ENCODE measurements at regions not wholly inside any gene's neighbourhood (a gene's known extent, or its start where the extent isn't known, plus 50 kb on each side); places are given as distances from the start of the nearest gene placed in this dataset.

- no peak for DNase-seq
Measured at GRCh38 chr2:138177693-138178092, 213.4 kb downstream of the HNMT start.

GRCh38 chr2:138180692-138181386, 216.6 kb downstream of the HNMT start:
- no peak for DNase-seq

GRCh38 chr2:138182250-138182936, 218.1 kb downstream of the HNMT start:
- DNase-seq, result no peak

- no peak for DNase-seq
Measured at GRCh38 chr2:138182937-138183312, 218.7 kb downstream of the HNMT start.

GRCh38 chr2:138183705-138184104, 219.4 kb downstream of the HNMT start:
- no peak for DNase-seq

GRCh38 chr2:138184428-138184827, 220.2 kb downstream of the HNMT start:
- DNase-seq, result no peak

GRCh38 chr2:138185827-138186226, 221.6 kb downstream of the HNMT start:
- no peak for DNase-seq

GRCh38 chr2:138187221-138187620, 222.9 kb downstream of the HNMT start:
- DNase-seq, result no peak

- no peak for DNase-seq
Measured at GRCh38 chr2:138190999-138191398, 226.7 kb downstream of the HNMT start.

- DNase-seq, result no peak
Measured at GRCh38 chr2:138193416-138194213, 229.3 kb downstream of the HNMT start.

- DNase-seq, result no peak
Measured at GRCh38 chr2:138201286-138201685, 237.0 kb downstream of the HNMT start.

GRCh38 chr2:138202762-138203161, 238.5 kb downstream of the HNMT start:
- no peak for DNase-seq

GRCh38 chr2:138205281-138205680, 241.0 kb downstream of the HNMT start:
- no peak for DNase-seq

- no peak for DNase-seq
Measured at GRCh38 chr2:138207074-138207930, 243.0 kb downstream of the HNMT start.

- DNase-seq, result no peak
Measured at GRCh38 chr2:138209009-138209408, 244.7 kb downstream of the HNMT start.

GRCh38 chr2:138210487-138210886, 246.2 kb downstream of the HNMT start:
- DNase-seq, result no peak

- DNase-seq, result no peak
Measured at GRCh38 chr2:138212434-138212833, 248.2 kb downstream of the HNMT start.

GRCh38 chr2:138213084-138213483, 248.8 kb downstream of the HNMT start:
- no peak for DNase-seq

GRCh38 chr2:138213624-138214023, 249.4 kb downstream of the HNMT start:
- no peak for DNase-seq

- DNase-seq, result no peak
Measured at GRCh38 chr2:138215958-138216357, 251.7 kb downstream of the HNMT start.

- DNase-seq, result no peak
Measured at GRCh38 chr2:138217975-138218374, 253.7 kb downstream of the HNMT start.

GRCh38 chr2:138218397-138218796, 254.1 kb downstream of the HNMT start:
- no peak for DNase-seq

- DNase-seq, result no peak
Measured at GRCh38 chr2:138219961-138220360, 255.7 kb downstream of the HNMT start.
